Gastroesophageal sphincter (tissue), 3 donors: ENCODE measurements at regions not wholly inside any gene's neighbourhood (a gene's known extent, or its start where the extent isn't known, plus 50 kb on each side); places are given as distances from the start of the nearest gene placed in this dataset.

Source experiments
- EP300 ChIP-seq: sonication (generic); formaldehyde crosslinking; IDR thresholded peaks from one replicate; pipeline ENCODE4 v1.6.1; 2017; ENCODE audit warnings: antibody characterized with exemption, mild to moderate bottlenecking
- POLR2A ChIP-seq, 2 donors: fragments of 450-650 bp; IDR thresholded peaks; one replicate each; pipeline ENCODE4 v1.6.1; 2017; ENCODE audit warnings: antibody characterized with exemption in 2 of 2, mild to moderate bottlenecking in 2 of 2, moderate library complexity in 1 of 2
- POLR2AphosphoS5 ChIP-seq: sonication (generic); formaldehyde crosslinking; IDR thresholded peaks from one replicate; pipeline ENCODE4 v1.6.1; 2017; ENCODE audit warnings: antibody characterized with exemption
- TF ChIP-seq, protein P1 (sequence below), 4 experiments: fragments of 200-600 bp in 2 of 4; fragments of 450-650 bp in 2 of 4; sonication (generic) in 1 of 4; IDR thresholded peaks; one replicate each; pipeline ENCODE4 v1.5.1; 2017 to 2019; ENCODE audit warnings: antibody characterized with exemption in 4 of 4, mild to moderate bottlenecking in 2 of 4, moderate library complexity in 2 of 4

DNA sequence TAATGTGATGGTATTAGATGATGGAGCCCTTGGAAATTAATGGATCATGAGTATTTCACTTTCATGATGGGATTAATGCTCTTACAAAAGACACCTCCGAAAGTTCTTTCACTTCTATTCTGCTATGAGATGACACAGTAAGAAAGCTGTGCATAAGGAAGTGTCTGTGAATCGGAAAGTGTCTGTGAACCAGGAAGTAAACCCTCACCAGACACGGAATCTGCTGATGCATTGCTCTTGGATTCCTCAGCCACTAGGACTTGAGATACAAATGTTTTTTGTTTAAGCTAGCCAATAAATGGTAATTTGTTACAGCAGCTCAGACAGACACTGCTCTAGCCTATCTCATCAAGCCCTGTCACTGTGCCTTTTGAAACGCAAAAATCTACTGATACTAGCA lies 440.4 kb upstream of the PRR20A start:
- TF ChIP-seq, protein P1, sequence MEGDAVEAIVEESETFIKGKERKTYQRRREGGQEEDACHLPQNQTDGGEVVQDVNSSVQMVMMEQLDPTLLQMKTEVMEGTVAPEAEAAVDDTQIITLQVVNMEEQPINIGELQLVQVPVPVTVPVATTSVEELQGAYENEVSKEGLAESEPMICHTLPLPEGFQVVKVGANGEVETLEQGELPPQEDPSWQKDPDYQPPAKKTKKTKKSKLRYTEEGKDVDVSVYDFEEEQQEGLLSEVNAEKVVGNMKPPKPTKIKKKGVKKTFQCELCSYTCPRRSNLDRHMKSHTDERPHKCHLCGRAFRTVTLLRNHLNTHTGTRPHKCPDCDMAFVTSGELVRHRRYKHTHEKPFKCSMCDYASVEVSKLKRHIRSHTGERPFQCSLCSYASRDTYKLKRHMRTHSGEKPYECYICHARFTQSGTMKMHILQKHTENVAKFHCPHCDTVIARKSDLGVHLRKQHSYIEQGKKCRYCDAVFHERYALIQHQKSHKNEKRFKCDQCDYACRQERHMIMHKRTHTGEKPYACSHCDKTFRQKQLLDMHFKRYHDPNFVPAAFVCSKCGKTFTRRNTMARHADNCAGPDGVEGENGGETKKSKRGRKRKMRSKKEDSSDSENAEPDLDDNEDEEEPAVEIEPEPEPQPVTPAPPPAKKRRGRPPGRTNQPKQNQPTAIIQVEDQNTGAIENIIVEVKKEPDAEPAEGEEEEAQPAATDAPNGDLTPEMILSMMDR (IDR thresholded peaks at IDR 0.05) = no peak
- TF ChIP-seq POLR2A (IDR thresholded peaks at IDR 0.05) (no peak), EP300 (no peak), POLR2AphosphoS5 (no peak)
